HG03095 (cell line): ENCODE measurements at regions not wholly inside any gene's neighbourhood (a gene's known extent, or its start where the extent isn't known, plus 50 kb on each side); places are given as distances from the start of the nearest gene placed in this dataset.

Experiments
- ATAC-seq: cut with Tn5 transposase; IDR thresholded peaks from one replicate; pipeline ENCODE4 v1.9.1; 2021; ENCODE audit warnings: moderate library complexity; ENCODE audit not compliant: unreplicated experiment

DNA sequence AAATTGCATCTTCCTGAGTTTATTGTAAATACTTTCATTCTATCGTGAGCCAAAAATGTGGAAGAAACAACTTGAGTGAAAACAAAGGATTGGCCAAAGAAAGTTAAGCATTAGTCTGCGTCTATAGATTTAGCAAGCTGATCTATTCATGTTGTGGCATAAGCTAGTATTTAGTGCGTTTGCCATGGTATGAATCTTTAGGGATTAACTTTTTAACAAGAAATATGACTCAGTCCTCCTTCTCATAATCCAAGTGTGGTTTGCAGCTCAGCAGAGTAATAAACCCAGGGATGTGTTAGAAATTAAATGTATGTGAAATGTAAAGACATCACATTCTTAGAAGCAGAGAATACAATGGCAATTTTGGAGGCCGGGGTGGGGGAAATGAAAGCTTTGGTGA lies 1110.9 kb downstream of the NLGN4X start:
- ATAC-seq, result no peak

GRCh38 chrX:5113128-5113527 lies 1115.5 kb downstream of the NLGN4X start:
- ATAC-seq, result no peak

DNA sequence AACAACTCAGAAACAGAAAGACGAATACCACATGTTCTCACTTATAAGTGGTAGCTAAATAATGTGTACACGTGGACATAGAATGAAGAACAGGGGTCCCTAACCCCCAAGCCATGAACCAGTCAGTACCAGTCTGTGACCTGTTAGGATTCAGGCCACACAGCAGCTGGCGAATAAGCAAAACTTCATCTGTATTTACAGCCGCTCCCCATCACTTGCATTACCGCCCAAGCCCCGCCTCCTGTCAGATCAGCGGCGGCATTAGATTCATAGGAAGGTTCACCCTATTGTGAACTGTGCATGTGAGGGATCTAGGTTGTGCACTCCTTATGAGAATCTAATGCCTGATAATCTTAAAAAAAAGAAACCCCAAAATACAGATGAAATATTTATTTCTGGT lies 1128.7 kb downstream of the NLGN4X start:
- no peak for ATAC-seq

DNA sequence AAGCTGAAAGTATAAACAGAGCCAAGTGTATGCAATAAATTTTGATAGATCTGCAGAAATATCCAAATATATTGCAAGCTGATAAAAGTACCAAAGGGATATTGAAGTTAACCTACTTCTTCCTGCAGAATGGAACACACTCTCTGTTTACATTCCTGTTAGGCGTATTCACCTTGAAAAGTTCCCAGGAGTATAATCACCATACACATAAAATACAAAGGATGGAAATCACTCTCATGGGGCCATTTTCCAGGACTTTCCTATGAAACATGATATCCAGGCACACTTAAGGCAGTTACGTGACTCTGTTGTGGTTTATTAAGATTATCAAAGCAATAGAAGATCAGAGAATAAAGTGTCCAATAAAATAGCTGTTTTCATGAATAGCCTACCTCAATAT lies 1142.3 kb downstream of the NLGN4X start:
- ATAC-seq, result no peak

DNA sequence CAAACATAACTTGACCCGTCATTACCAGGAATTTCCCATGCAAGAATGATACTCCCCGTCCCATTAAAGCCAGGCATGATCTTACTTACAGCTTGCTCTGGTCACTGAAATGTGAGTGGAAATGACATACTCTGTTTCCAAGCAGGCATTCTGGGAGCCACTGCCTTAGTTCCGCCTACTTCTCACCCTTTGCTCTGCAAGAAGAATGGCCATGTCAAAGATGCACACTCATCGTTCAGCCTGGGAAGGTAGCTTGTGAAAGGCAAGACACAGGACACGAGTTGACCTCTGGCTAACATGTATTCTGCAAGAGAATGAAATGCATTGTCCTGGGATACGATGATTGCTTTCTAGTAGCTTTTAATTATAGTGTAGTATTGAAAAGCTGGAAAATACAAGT lies 1144.4 kb downstream of the NLGN4X start:
- ATAC-seq, result no peak

- no peak for ATAC-seq
These were observed 1146.0 kb downstream of the NLGN4X start for GRCh38 chrX:5082705-5083104.

- ATAC-seq, result no peak
These were observed 1147.9 kb downstream of the NLGN4X start for GRCh38 chrX:5080791-5081190.

- no peak for ATAC-seq
These were observed 1160.1 kb downstream of the NLGN4X start for GRCh38 chrX:5068550-5068949.

DNA sequence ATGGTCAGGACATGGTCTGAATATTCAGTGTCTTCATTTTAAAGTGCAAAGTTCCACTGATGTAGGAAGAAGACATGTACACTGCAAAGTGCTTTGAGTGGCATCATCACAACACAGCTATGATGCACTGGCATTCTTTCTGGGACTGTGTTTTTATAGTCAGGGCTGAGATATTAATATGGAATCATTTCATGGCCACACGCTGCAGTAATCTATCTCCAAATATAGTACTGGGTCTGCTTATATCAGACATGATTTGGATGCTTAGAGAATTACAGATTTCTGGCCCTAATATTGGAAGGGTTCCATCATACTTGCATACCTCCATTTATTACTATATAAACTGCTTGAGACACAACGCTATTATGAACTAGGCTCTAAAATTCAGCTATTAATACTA lies 1170.9 kb downstream of the NLGN4X start:
- no peak for ATAC-seq

DNA sequence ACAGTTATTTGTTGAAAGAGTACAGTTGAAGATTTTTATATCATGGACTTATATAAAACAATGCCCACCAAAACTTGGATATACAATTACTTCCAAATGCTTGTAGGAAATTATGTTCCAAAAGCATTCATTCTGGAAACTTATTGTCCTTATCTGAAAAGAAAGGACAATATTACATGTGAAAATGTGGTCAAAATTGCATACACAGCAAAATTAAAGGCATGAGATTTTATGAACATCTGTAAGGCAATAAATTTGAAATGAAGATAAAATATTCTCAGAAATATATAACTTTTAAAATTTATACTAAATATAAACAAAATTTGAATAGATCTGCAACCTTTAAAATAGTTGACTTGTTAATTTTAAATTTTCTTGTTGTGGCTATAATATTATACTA lies 1173.8 kb downstream of the NLGN4X start:
- no peak for ATAC-seq

GRCh38 chrX:5051831-5052491 lies 1176.7 kb downstream of the NLGN4X start:
- ATAC-seq, result no peak

- ATAC-seq, result no peak
These were observed 1186.1 kb downstream of the NLGN4X start for GRCh38 chrX:5042563-5042962.

- ATAC-seq, result no peak
These were observed 1196.9 kb downstream of the NLGN4X start for GRCh38 chrX:5031792-5032191.

DNA sequence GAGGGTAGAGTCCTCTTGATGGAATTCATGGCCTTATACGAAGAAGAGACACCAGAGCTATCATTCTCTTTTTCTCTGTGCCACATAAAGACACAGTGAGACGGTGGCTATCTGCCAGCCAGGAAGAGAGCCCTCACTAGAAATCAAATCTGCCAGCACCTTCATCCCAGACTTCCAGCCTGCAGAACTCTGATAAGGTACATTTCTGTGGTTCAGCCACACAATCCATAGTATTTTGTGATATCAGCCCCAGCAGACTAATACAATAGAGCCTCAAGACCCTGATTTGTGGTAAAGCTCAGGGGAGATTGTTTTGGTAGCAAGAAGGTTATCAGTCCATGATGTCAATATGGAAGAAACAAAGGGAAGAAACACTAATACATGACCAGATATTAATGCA lies 1213.2 kb downstream of the NLGN4X start:
- ATAC-seq, result no peak

DNA sequence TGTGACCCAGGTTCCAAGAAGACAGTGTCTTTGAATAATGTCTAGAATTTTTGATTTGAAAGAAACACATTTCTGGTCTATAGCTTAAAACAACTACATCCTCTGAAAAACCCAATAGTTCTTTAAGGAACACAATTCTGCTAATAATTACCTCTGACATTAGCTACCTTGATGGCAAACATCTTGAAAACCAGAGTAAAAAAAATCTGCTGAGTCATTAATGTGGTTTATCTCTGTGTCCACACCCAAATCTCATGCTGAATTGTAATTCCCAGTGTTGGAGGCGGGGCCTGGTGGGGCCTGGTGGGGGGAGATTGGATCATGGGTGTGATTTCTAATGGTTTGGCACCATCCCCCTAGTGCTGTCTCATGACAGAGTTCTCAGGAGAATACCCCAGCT lies 1233.8 kb downstream of the NLGN4X start:
- ATAC-seq, result no peak

GRCh38 chrX:4978613-4979012 lies 1250.1 kb downstream of the NLGN4X start:
- ATAC-seq, result no peak

- ATAC-seq, result no peak
These were observed 1257.0 kb downstream of the NLGN4X start for GRCh38 chrX:4971646-4972045.

- no peak for ATAC-seq
These were observed 1250.7 kb upstream of the PRKX start for GRCh38 chrX:4964112-4964511.

- no peak for ATAC-seq
These were observed 1250.0 kb upstream of the PRKX start for GRCh38 chrX:4963432-4963831.

- ATAC-seq, result no peak
These were observed 1231.3 kb upstream of the PRKX start for GRCh38 chrX:4944767-4945166.

DNA sequence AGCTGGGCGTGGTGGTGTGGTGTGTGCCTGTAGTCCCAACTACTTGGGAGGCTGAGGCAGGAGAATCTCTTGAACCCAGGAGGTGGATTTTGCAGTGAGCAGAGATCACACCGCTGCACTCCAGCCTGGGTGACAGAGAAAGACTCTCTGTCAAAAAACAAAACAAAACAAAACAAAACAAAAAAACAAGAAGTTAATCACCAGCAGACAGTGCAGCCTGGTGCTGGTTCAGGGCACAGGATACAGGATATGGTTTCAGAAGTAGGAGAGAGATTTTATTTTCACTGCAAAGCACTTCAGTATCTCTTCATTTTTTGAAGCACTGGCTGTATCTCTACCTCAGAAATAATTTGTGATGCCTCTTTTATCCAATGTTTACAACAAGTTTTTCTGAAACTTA lies 1222.9 kb upstream of the PRKX start:
- ATAC-seq, result no peak

DNA sequence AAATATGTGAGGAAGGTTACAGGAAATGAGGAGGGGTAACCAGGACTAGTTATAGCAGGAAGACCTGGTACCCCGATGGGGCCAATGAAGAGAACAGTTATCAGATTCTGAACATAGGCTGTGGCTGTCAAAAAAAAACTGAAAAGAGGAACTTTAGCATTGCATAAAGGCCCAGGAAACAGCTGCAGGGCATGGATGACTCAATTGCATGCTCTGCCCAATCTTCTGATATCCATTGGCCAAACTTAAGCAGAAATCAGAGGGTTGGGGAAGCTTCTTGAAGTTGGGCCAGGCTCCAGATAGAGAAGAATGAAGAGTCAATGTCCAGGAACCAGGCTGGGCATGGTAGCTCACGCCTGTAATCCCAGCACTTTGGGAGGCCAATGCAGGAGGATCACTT lies 1222.4 kb upstream of the PRKX start:
- no peak for ATAC-seq

DNA sequence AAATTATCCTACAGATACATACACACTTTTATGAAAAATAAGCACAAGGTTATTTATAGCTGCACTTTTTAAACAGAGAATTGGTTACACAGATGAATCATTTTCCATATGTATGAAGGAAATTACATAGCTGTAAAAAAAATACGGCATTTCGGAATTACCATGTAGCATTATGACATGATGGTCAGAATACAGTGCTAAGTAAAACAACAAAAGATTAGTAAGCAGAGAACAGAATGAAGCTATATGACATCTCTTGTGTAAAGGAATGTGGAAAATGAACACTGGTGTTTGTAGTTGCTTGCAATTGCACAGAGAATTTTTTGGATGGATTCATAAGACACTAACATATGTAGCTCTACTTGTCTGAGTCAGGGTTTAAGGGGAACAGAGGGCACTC lies 1222.0 kb upstream of the PRKX start:
- ATAC-seq, result no peak

DNA sequence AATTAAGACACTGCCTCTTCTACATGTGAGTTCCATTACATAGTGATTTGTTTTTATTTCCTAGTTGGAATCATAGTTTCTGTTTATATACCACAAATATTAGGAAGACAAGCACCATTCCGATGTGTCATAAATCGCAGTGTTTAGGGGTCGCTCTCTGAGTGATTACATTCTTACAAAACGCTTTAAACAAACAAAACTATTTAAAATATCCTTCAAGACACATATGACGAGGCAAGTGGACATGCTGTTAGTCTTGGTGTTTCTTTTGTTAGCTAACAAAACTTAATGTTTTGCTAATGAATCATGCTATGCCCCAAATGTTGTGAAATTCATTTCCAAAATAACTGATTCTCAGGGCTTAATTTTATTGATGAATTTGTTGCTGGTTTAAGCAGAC lies 1219.3 kb upstream of the PRKX start:
- no peak for ATAC-seq
